ENCODE measurements at regions not wholly inside any gene's neighbourhood (a gene's known extent, or its start where the extent isn't known, plus 50 kb on each side); places are given as distances from the start of the nearest gene placed in this dataset.

- no peak overlapping the region for H3K4me3 ChIP-seq (ENCODE audit: low read length)
- TF ChIP-seq CTCF (conservative IDR thresholded peaks at IDR 0.05; ENCODE audit: low read depth, low read length) = no peak
- DNase-seq (ENCODE audit: low read depth) = no peak
These were observed 50.5 kb downstream of the RGS12 start for GRCh38 chr4:3343358-3343757.

- H3K4me3 ChIP-seq (ENCODE audit: low read length) = no peak overlapping the region
These were observed 51.3 kb downstream of the RGS12 start for GRCh38 chr4:3344104-3344503.

GRCh38 chr4:3344596-3344995 lies 51.8 kb downstream of the RGS12 start:
- DNase-seq (ENCODE audit: low read depth) = no peak
- no peak for TF ChIP-seq CTCF (conservative IDR thresholded peaks at IDR 0.05; ENCODE audit: low read depth, low read length)
- no peak overlapping the region for H3K4me3 ChIP-seq (ENCODE audit: low read length)

More at GRCh38 chr4:3344104-3344503, 51.3 kb downstream of the RGS12 start:
- no peak for TF ChIP-seq CTCF (conservative IDR thresholded peaks at IDR 0.05; ENCODE audit: low read depth, low read length)
- DNase-seq (ENCODE audit: low read depth) = no peak

GRCh38 chr4:3345384-3345783 lies 52.6 kb downstream of the RGS12 start:
- TF ChIP-seq CTCF (conservative IDR thresholded peaks at IDR 0.05; ENCODE audit: low read depth, low read length) = no peak
- H3K4me3 ChIP-seq (ENCODE audit: low read length) = no peak overlapping the region
- no peak for DNase-seq (ENCODE audit: low read depth)

- peak; percentile 91 for TF ChIP-seq CTCF (conservative IDR thresholded peaks at IDR 0.05; ENCODE audit: low read depth, low read length)
- H3K4me3 ChIP-seq (ENCODE audit: low read length) = no peak overlapping the region
- DNase-seq (ENCODE audit: low read depth) = no peak
These were observed 53.3 kb downstream of the RGS12 start for GRCh38 chr4:3346146-3346545.

- TF ChIP-seq CTCF (conservative IDR thresholded peaks at IDR 0.05; ENCODE audit: low read depth, low read length) = no peak
- DNase-seq (ENCODE audit: low read depth) = no peak
- no peak overlapping the region for H3K4me3 ChIP-seq (ENCODE audit: low read length)
These were observed 55.0 kb downstream of the RGS12 start for GRCh38 chr4:3347871-3348270.

- H3K4me3 ChIP-seq (ENCODE audit: low read length) = no peak overlapping the region
- no peak for TF ChIP-seq CTCF (conservative IDR thresholded peaks at IDR 0.05; ENCODE audit: low read depth, low read length)
These were observed 55.8 kb downstream of the RGS12 start for GRCh38 chr4:3348621-3349020.

More at GRCh38 chr4:3348621-3349020, 55.8 kb downstream of the RGS12 start:
- DNase-seq (ENCODE audit: low read depth) = no peak
